ENCODE measurements at regions not wholly inside any gene's neighbourhood (a gene's known extent, or its start where the extent isn't known, plus 50 kb on each side); places are given as distances from the start of the nearest gene placed in this dataset.

DNA sequence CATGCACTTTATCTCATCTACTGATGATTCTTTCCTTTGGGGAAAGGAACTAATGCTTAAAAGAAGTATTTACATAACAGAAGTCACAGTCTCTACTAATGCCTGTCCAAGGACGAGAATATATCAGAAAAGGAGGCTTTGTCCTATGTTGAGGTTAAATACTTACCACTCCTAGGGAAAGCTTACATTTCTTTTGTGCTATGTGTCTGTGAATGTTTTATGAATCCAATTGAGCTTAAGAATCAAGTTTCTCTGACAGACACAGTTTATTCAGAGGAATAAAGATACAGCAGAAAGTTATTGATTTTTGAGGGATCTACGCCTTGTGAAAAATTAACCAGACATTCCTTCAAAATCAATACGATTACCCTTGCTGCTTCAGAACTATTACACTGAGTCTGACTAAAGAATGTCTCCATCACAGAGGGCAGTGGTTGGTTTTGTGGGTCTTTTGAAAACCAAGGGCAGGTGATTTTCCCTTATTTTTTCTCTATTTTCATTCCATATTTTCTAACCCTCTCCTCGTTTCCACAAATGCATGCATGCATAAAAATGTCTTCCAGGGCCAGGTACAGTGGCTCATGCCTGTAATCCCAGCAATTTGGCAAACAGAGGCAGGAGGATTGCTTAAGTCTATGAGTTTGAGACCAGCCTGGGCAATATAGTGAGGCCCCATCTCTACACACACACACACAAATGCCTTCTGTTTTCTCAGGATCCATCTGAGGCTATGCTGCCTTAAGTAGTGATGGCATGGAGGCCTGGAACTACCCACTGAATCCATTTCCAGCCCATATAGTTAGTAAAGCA, 1095.1 kb downstream of the GALC start:
- Histone ChIP-seq H3K36me3 (ENCODE audit: control insufficient read depth, insufficient read depth, low read length) (no peaks in the 10 kb centered on the region), H3K27me3 (ENCODE audit: control insufficient read depth, insufficient read depth, low read length) (no peaks in the 10 kb centered on the region), H3K4me3 (ENCODE audit: low read depth, low read length) (no peak overlapping the region)
- no peak for DNase-seq (ENCODE audit: low read depth)
- TF ChIP-seq, protein P1, sequence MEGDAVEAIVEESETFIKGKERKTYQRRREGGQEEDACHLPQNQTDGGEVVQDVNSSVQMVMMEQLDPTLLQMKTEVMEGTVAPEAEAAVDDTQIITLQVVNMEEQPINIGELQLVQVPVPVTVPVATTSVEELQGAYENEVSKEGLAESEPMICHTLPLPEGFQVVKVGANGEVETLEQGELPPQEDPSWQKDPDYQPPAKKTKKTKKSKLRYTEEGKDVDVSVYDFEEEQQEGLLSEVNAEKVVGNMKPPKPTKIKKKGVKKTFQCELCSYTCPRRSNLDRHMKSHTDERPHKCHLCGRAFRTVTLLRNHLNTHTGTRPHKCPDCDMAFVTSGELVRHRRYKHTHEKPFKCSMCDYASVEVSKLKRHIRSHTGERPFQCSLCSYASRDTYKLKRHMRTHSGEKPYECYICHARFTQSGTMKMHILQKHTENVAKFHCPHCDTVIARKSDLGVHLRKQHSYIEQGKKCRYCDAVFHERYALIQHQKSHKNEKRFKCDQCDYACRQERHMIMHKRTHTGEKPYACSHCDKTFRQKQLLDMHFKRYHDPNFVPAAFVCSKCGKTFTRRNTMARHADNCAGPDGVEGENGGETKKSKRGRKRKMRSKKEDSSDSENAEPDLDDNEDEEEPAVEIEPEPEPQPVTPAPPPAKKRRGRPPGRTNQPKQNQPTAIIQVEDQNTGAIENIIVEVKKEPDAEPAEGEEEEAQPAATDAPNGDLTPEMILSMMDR (IDR thresholded peaks at IDR 0.05; ENCODE audit: insufficient read depth, low read length, poor library complexity, severe bottlenecking): no peak

DNA sequence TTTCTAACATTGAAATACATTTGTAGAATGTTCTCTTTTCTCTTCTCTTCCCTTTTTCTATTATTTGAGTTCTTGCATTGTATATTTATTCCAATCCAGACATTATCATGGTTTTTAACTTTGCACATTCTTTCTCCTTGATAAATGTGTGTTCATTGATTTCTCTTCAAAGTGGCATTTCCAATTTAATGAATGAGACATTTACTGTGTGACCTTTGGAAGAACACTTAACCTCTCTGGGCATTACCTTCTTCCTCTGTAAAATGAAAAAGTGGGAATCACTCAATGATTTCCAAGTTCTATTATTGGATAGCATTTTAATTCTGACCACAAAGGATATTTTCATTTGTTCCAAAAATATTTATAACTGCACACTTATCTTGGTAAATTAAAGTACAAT, 1095.8 kb downstream of the GALC start:
- Histone ChIP-seq H3K27me3 (ENCODE audit: control insufficient read depth, insufficient read depth, low read length) (no peaks in the 10 kb centered on the region), H3K4me3 (ENCODE audit: low read depth, low read length) (no peak overlapping the region), H3K36me3 (ENCODE audit: control insufficient read depth, insufficient read depth, low read length) (no peaks in the 10 kb centered on the region)
- TF ChIP-seq, protein P1 (IDR thresholded peaks at IDR 0.05; ENCODE audit: insufficient read depth, low read length, poor library complexity, severe bottlenecking): no peak
- no peak for DNase-seq (ENCODE audit: low read depth)

DNA sequence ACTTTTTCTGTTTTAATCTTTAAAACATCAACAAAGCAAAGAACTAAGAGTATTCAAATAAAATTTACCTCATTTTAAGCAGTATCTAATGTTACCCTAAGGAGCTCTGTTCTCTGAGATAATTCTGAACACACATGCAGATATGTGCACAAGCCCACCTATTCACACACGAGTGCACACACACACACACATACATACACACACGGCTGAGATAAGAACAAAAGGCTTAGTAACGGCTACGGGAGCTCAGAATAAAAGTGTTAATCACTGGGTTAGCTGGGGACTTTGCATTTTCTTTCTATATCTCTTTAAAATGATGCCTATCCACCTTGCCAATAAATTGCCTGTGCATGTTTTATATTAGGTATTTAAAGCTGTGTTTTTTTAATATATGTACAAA, 1096.3 kb downstream of the GALC start:
- DNase-seq (ENCODE audit: low read depth): no peak
- H3K36me3 ChIP-seq (ENCODE audit: control insufficient read depth, insufficient read depth, low read length): no peaks in the 10 kb centered on the region
- no peaks in the 10 kb centered on the region for H3K27me3 ChIP-seq (ENCODE audit: control insufficient read depth, insufficient read depth, low read length)
- TF ChIP-seq, protein P1 (IDR thresholded peaks at IDR 0.05; ENCODE audit: insufficient read depth, low read length, poor library complexity, severe bottlenecking): no peak
- no peak overlapping the region for H3K4me3 ChIP-seq (ENCODE audit: low read depth, low read length)

DNA sequence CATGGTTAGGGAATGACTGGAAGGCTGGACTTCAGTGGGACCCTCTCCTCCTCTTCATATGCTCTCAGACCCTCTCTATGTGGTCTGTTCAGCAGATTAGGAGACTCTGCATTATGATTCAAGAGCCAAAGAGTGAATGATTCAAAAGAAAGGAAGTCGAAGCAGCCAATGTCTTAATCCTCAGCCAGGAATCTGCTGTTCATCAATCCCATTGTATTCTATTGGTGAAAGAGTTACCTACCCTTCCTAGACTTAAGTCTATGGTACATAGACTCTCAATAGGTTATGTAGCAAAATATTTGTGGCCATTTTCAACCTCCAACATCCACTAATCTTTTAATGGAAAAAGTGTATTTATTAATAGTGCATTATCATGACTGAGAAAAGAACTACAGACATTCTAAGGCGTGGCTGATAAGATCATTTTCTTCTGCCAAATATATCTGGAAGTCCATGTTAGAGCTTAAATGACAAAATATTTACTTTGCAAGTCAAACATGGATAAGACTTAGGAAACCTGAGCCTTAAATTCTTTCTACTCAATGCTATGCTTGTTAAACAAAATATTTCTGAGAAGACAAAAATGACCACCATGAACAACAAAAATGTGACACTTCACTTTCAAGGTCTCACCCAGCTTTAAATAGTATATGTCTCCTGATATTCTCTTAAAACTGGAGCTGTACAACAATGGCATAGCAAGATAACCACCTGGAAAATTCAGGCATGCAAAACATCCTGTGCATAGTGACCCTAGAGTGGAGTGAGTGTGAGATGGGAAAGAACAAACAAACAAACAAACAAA, 1100.6 kb downstream of the GALC start:
- Histone ChIP-seq H3K4me3 (ENCODE audit: low read depth, low read length) (no peak overlapping the region), H3K27me3 (ENCODE audit: control insufficient read depth, insufficient read depth, low read length) (no peaks in the 10 kb centered on the region), H3K36me3 (ENCODE audit: control insufficient read depth, insufficient read depth, low read length) (no peaks in the 10 kb centered on the region)
- no peak for DNase-seq (ENCODE audit: low read depth)
- TF ChIP-seq, protein P1 (IDR thresholded peaks at IDR 0.05; ENCODE audit: insufficient read depth, low read length, poor library complexity, severe bottlenecking): no peak

DNA sequence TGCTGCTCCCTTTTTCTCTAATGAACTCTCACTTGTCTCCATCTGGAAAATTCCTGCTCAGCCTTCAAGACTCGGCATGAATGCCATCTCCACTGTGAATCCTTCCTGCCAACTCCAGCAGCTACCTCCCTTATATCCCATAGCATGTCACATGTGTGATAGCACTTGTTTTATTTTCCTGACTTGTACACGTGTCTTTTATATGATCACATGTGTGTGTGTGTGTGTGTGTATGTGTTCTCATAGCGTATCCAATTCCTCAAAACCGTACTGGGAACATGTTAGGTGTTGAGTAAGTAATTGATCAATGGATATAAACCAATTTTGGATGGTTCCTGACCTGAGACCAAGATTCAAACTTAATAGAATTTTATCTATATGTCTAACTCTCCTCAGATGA, 1107.7 kb downstream of the GALC start:
- TF ChIP-seq, protein P1 (IDR thresholded peaks at IDR 0.05; ENCODE audit: insufficient read depth, low read length, poor library complexity, severe bottlenecking): no peak
- no peak for DNase-seq (ENCODE audit: low read depth)
- no peaks in the 10 kb centered on the region for H3K36me3 ChIP-seq (ENCODE audit: control insufficient read depth, insufficient read depth, low read length)

More for the DNA sequence above, 1107.7 kb downstream of the GALC start:
- no peaks in the 10 kb centered on the region for H3K27me3 ChIP-seq (ENCODE audit: control insufficient read depth, insufficient read depth, low read length)
- H3K4me3 ChIP-seq (ENCODE audit: low read depth, low read length): no peak overlapping the region

All from kidney epithelial cell (primary cell).